HepG2 (cell line): ENCODE measurements at regions not wholly inside any gene's neighbourhood (a gene's known extent, or its start where the extent isn't known, plus 50 kb on each side); places are given as distances from the start of the nearest gene placed in this dataset.

Source experiments
- ATAC-seq: fragments of 200-7000 bp; cut with Tn5 transposase; 3 replicates; pipeline ENCODE4 v1.9.1; 2020; ENCODE audit warnings: mild to moderate bottlenecking, moderate library complexity
- BruUV-seq: library from RNA; stranded (reverse); fragments of 400-500 nt; replicated peaks from 2 replicates; lab custom pipeline; 2021; lab: Mats Ljungman, UMichigan
- CTCF ChIA-PET: fragments of 300-600 bp; formaldehyde crosslinking; extraction: SDS; loops from one replicate; lab custom pipeline; 2021; ENCODE audit warnings: low total read pairs, inconsistent platforms, low intra/inter-chr PET ratio; lab: Yijun Ruan, JAX
- POLR2A ChIA-PET: fragments of 350-600 bp; sonication (Branson Sonifier 250); formaldehyde crosslinking; loops from one replicate; lab custom pipeline; 2020; ENCODE audit warnings: antibody characterized with exemption, inconsistent platforms; lab: Yijun Ruan, JAX
- DNase-seq: peaks from one replicate; pipeline ENCODE4 v3.0.0-alpha.2; 2015; ENCODE audit warnings: low spot score
- FAIRE-seq: peaks from 3 replicates; lab custom pipeline; 2011; peaks lifted over from hg19 to GRCh38; lab: Jason Lieb, UNC
- H2AFZ ChIP-seq: one replicate; pipeline ENCODE4 v1.6.1; 2011; ENCODE audit warnings: low read length, inconsistent platforms
- H3K27ac ChIP-seq: fragments of 300-600 bp; 3 replicates; pipeline ENCODE4 v1.8.0; 2011; ENCODE audit warnings: mixed run types, mild to moderate bottlenecking, mixed read lengths, low read length, inconsistent platforms; ENCODE audit not compliant: insufficient read depth; ENCODE audit errors: extremely low read length
- H3K27me3 ChIP-seq, 2 experiments: fragments of 200-600 bp in 1 of 2; 2 replicates in 1 of 2; 3 replicates in 1 of 2; pipeline versions ENCODE4 v1.6.0 to v1.8.0; 2011; ENCODE audit warnings: low read length in 2 of 2, mild to moderate bottlenecking in 2 of 2, moderate library complexity in 2 of 2, inconsistent platforms in 1 of 2; ENCODE audit not compliant: insufficient read depth in 2 of 2, control insufficient read depth in 1 of 2
- H3K36me3 ChIP-seq, 2 experiments: fragments of 200-600 bp in 1 of 2; replicated peaks in 1 of 2; 2 replicates in 1 of 2; 3 replicates in 1 of 2; pipeline versions ENCODE4 v1.5.1 to v1.8.0; 2011; ENCODE audit warnings: low read length in 2 of 2, inconsistent platforms in 1 of 2; ENCODE audit not compliant: insufficient read depth in 2 of 2, control insufficient read depth in 1 of 2
- H3K4me1 ChIP-seq: 2 replicates; pipeline ENCODE4 v1.5.1; 2012; ENCODE audit warnings: low read length, inconsistent platforms; ENCODE audit not compliant: insufficient read depth
- H3K4me2 ChIP-seq: 2 replicates; pipeline ENCODE4 v1.6.0; 2011; ENCODE audit warnings: low read depth, low read length, inconsistent platforms
- H3K4me3 ChIP-seq, 3 experiments: fragments of 200-600 bp in 1 of 3; sonication (generic), shearing (Covaris generic) in 1 of 3; replicated peaks in 1 of 3; 2 replicates each; pipeline ENCODE4 v1.5.1; 2011 to 2016; ENCODE audit warnings: low read length in 3 of 3, inconsistent platforms in 2 of 3, low read depth in 2 of 3, mild to moderate bottlenecking in 2 of 3, control low read depth in 1 of 3, mixed read lengths in 1 of 3; ENCODE audit not compliant: insufficient read depth in 1 of 3
- H3K79me2 ChIP-seq: one replicate; pipeline ENCODE4 v1.6.1; 2011; ENCODE audit warnings: low read length, inconsistent platforms; ENCODE audit not compliant: insufficient read depth
- H3K9ac ChIP-seq: 2 replicates; pipeline ENCODE4 v1.6.0; 2011; ENCODE audit warnings: mild to moderate bottlenecking, low read depth, low read length, inconsistent platforms; ENCODE audit not compliant: insufficient read depth
- H3K9me3 ChIP-seq: 2 replicates; pipeline ENCODE4 v1.5.1; 2012; ENCODE audit warnings: mild to moderate bottlenecking, low read length
- H4K20me1 ChIP-seq: 2 replicates; pipeline ENCODE4 v1.6.0; 2011; ENCODE audit warnings: inconsistent platforms, mild to moderate bottlenecking, low read length, moderate library complexity; ENCODE audit not compliant: insufficient read depth
- BATF2 ChIP-seq: sonication (generic); formaldehyde crosslinking; IDR thresholded peaks from 2 replicates; pipeline ENCODE4 v1.8.0; 2022; ENCODE audit warnings: mild to moderate bottlenecking, missing genetic modification reagents, moderate library complexity
- FOXA3 ChIP-seq: IDR thresholded peaks from 2 replicates; pipeline ENCODE4 v1.6.1; 2016; ENCODE audit warnings: missing genetic modification reagents, missing compliant biosample characterization
- GMEB2 ChIP-seq: IDR thresholded peaks from 2 replicates; pipeline ENCODE4 v1.6.1; 2016; ENCODE audit warnings: missing biosample characterization, missing genetic modification reagents, low read depth
- HDAC1 ChIP-seq: sonication (generic); formaldehyde crosslinking; IDR thresholded peaks from 2 replicates; pipeline ENCODE4 v1.5.1; 2020; ENCODE audit warnings: mild to moderate bottlenecking, missing genetic modification reagents
- PLRG1 ChIP-seq: fragments of 450-650 bp; conservative IDR thresholded peaks from 2 replicates; pipeline ENCODE4 v1.6.1; 2016
- RBM39 ChIP-seq: fragments of 200-400 bp; formaldehyde crosslinking; IDR thresholded peaks from one replicate; pipeline ENCODE4 v1.6.1; 2018; ENCODE audit warnings: antibody characterized with exemption, mild to moderate bottlenecking, low read depth, low read length; ENCODE audit not compliant: poor library complexity, severe bottlenecking
- SP4 ChIP-seq: sonication (generic); formaldehyde crosslinking; IDR thresholded peaks from 2 replicates; pipeline ENCODE4 v1.8.1; 2023; ENCODE audit warnings: mild to moderate bottlenecking, missing genetic modification reagents
- ZBTB2 ChIP-seq: sonication (generic); formaldehyde crosslinking; IDR thresholded peaks from 2 replicates; pipeline ENCODE4 v1.8.0; 2022; ENCODE audit warnings: low read depth, missing genetic modification reagents
- ZMYM3 ChIP-seq: sonication (generic); formaldehyde crosslinking; IDR thresholded peaks from 2 replicates; pipeline ENCODE4 v1.5.1; 2020; ENCODE audit warnings: mild to moderate bottlenecking, missing genetic modification reagents
- ZNF142 ChIP-seq: sonication (generic); formaldehyde crosslinking; IDR thresholded peaks from 2 replicates; pipeline ENCODE4 v1.4.0; 2020; ENCODE audit warnings: missing genetic modification reagents
- ZNF263 ChIP-seq: sonication (generic); formaldehyde crosslinking; IDR thresholded peaks from 2 replicates; pipeline ENCODE4 v1.4.0; 2020; ENCODE audit warnings: missing genetic modification reagents
- ZNF326 ChIP-seq: sonication (generic); formaldehyde crosslinking; IDR thresholded peaks from 2 replicates; pipeline ENCODE4 v1.4.0; 2020; ENCODE audit warnings: missing genetic modification reagents, borderline replicate concordance
- ZNF576 ChIP-seq: sonication (generic); formaldehyde crosslinking; IDR thresholded peaks from 2 replicates; pipeline ENCODE4 v1.4.0; 2020; ENCODE audit warnings: mild to moderate bottlenecking, missing genetic modification reagents
- ZNF674 ChIP-seq: sonication (generic); formaldehyde crosslinking; IDR thresholded peaks from 2 replicates; pipeline ENCODE4 v1.5.0; 2020; ENCODE audit warnings: low read depth, mild to moderate bottlenecking, missing genetic modification reagents
- ZNF775 ChIP-seq: sonication (generic); formaldehyde crosslinking; IDR thresholded peaks from 2 replicates; pipeline ENCODE4 v1.4.0; 2020; ENCODE audit warnings: missing genetic modification reagents, mild to moderate bottlenecking, moderate library complexity, borderline replicate concordance
- WGBS: methylation state at CpG from one replicate; pipeline ENCODE4 v1.1.6; 2017; ENCODE audit warnings: low lambda C conversion rate; 5-methylcytosine and 5-hydroxymethylcytosine counted together
- in situ Hi-C: cut with HindIII; loops from 2 replicates; pipeline ENCODE4 v1.10.0; 2017; ENCODE audit warnings: low pct_unique_long_range_greater_than_20kb; ENCODE audit not compliant: extremely low pct_ligation_motif_present
- intact Hi-C: fragments of 100-400 bp; cut with micrococcal nuclease; formaldehyde crosslinking; loops from one replicate; pipeline ENCODE4 v1.10.0; 2022; ENCODE audit not compliant: unreplicated experiment

- TF ChIP-seq ZNF142 (CRISPR knock-in tag) (no peak), FOXA3 (CRISPR knock-in tag) (no peak), ZNF674 (CRISPR knock-in tag) (no peak)
Observed at GRCh38 chr1:38719880-38720279, 139.7 kb downstream of the RRAGC start (continued).

- in situ Hi-C loops (no loop called here), intact Hi-C loops (no loop called here)
- DNase-seq (no peak), FAIRE-seq (no peak), ATAC-seq (no peak)
- Histone ChIP-seq H3K4me1 (no peaks in the 10 kb centered on the region), H3K4me2 (no peak overlapping the region), H3K27me3 (peaks cover 0 to 3% of the 10 kb centered on the region in 2 experiments; a peak in 1 of 5 replicates), H3K9ac (no peak overlapping the region), H4K20me1 (no peaks in the 10 kb centered on the region), H3K36me3 (no peaks in the 10 kb centered on the region), H3K79me2 (no peaks in the 10 kb centered on the region), H3K9me3 (no peaks in the 10 kb centered on the region), H3K27ac (no peak overlapping the region), H2AFZ (no peak overlapping the region), H3K4me3 (no peak overlapping the region)
- ChIA-PET CTCF (no interaction called here), POLR2A (no interaction called here)
- no TSS peak for BruUV-seq
- WGBS, result 0% methylated on average over 7 of the region's 8 CpGs
- TF ChIP-seq ZNF326 (CRISPR knock-in tag) (no peak), GMEB2 (CRISPR knock-in tag) (no peak), ZBTB2 (no peak), ZNF775 (no peak), ZNF576 (CRISPR knock-in tag) (no peak), PLRG1 (no peak), BATF2 (no peak), ZMYM3 (no peak), ZNF263 (CRISPR knock-in tag) (no peak), RBM39 (no peak), SP4 (CRISPR knock-in tag) (no peak), HDAC1 (CRISPR knock-in tag) (no peak)
Observed at GRCh38 chr1:38718031-38718430, 141.5 kb downstream of the RRAGC start.
